Mesenchymal stem cell (in vitro differentiated cells and primary cell): ENCODE measurements at regions not wholly inside any gene's neighbourhood (a gene's known extent, or its start where the extent isn't known, plus 50 kb on each side); places are given as distances from the start of the nearest gene placed in this dataset.

ENCODE experiments used
- DNase-seq: peaks from one replicate; pipeline ENCODE4 v3.0.0-alpha.2; 2013
- H2AFZ ChIP-seq: one replicate; pipeline ENCODE4 v1.6.1; 2013; ENCODE audit warnings: low read depth, mild to moderate bottlenecking, control low read depth, inconsistent platforms, low read length, moderate library complexity
- H2AK5ac ChIP-seq: 2 replicates; pipeline ENCODE4 v1.6.1; 2013; ENCODE audit warnings: low read length, moderate library complexity, mild to moderate bottlenecking, inconsistent platforms; ENCODE audit not compliant: severe bottlenecking
- H2BK120ac ChIP-seq: one replicate; pipeline ENCODE4 v1.6.1; 2013; ENCODE audit warnings: low read depth, mild to moderate bottlenecking, inconsistent platforms, low read length, moderate library complexity
- H2BK12ac ChIP-seq, 2 experiments: one replicate each; pipeline ENCODE4 v1.6.1; 2013; ENCODE audit warnings: inconsistent platforms in 2 of 2, low read length in 2 of 2, mild to moderate bottlenecking in 2 of 2, moderate library complexity in 2 of 2, control low read depth in 1 of 2
- H2BK15ac ChIP-seq: one replicate; pipeline ENCODE4 v1.6.1; 2013; ENCODE audit warnings: mild to moderate bottlenecking, low read depth, inconsistent platforms; ENCODE audit not compliant: poor library complexity, severe bottlenecking
- H2BK5ac ChIP-seq: 2 replicates; pipeline ENCODE4 v1.6.1; 2013; ENCODE audit warnings: low read depth, mild to moderate bottlenecking, low read length, control low read depth, inconsistent platforms; ENCODE audit not compliant: poor library complexity, severe bottlenecking
- H3K14ac ChIP-seq, 2 experiments: one replicate each; pipeline ENCODE4 v1.6.1; 2013; ENCODE audit warnings: inconsistent platforms in 2 of 2, low read length in 2 of 2, control low read depth in 1 of 2, mild to moderate bottlenecking in 1 of 2, moderate library complexity in 1 of 2
- H3K18ac ChIP-seq, 2 experiments: one replicate each; pipeline ENCODE4 v1.6.1; 2013; ENCODE audit warnings: inconsistent platforms in 2 of 2, low read length in 2 of 2, control low read depth in 1 of 2, low read depth in 1 of 2, mild to moderate bottlenecking in 1 of 2
- H3K23ac ChIP-seq, 2 experiments: one replicate each; pipeline ENCODE4 v1.6.1; 2013; ENCODE audit warnings: inconsistent platforms in 2 of 2, low read length in 2 of 2, mild to moderate bottlenecking in 2 of 2, moderate library complexity in 2 of 2, control low read depth in 1 of 2
- H3K27ac ChIP-seq: 2 replicates; pipeline ENCODE4 v1.5.1; 2013; ENCODE audit warnings: mild to moderate bottlenecking, moderate library complexity, low read length, control low read depth, inconsistent platforms; ENCODE audit not compliant: poor library complexity, severe bottlenecking
- H3K27me3 ChIP-seq, 2 experiments: 2 replicates each; pipeline versions ENCODE4 v1.6.1 to v1.7.0; 2013; ENCODE audit warnings: low read length in 2 of 2, mild to moderate bottlenecking in 2 of 2, moderate library complexity in 2 of 2, control low read depth in 1 of 2, inconsistent platforms in 1 of 2; ENCODE audit not compliant: control insufficient read depth in 1 of 2, insufficient read depth in 1 of 2
- H3K36me3 ChIP-seq, 2 experiments: 2 replicates each; pipeline versions ENCODE4 v1.6.1 to v1.7.0; 2013; ENCODE audit warnings: low read length in 2 of 2, control low read depth in 1 of 2, inconsistent platforms in 1 of 2, low read depth in 1 of 2, mild to moderate bottlenecking in 1 of 2; ENCODE audit not compliant: insufficient read depth in 2 of 2, control insufficient read depth in 1 of 2
- H3K4ac ChIP-seq, 2 experiments: one replicate each; pipeline ENCODE4 v1.6.1; 2013; ENCODE audit warnings: inconsistent platforms in 2 of 2, low read length in 2 of 2, mild to moderate bottlenecking in 2 of 2, moderate library complexity in 2 of 2, control low read depth in 1 of 2, low read depth in 1 of 2
- H3K4me1 ChIP-seq: 2 replicates; pipeline ENCODE4 v1.6.1; 2013; ENCODE audit warnings: low read depth, low read length, control low read depth; ENCODE audit not compliant: control insufficient read depth, insufficient read depth
- H3K4me2 ChIP-seq: 2 replicates; pipeline ENCODE4 v1.6.1; 2013; ENCODE audit warnings: low read length, mild to moderate bottlenecking, inconsistent platforms; ENCODE audit not compliant: poor library complexity, severe bottlenecking
- H3K4me3 ChIP-seq, 2 experiments: 2 replicates each; pipeline versions ENCODE4 v1.5.1 to v1.7.0; 2013; ENCODE audit warnings: low read length in 2 of 2, mild to moderate bottlenecking in 2 of 2, control low read depth in 1 of 2, low read depth in 1 of 2; ENCODE audit not compliant: insufficient read depth in 1 of 2
- H3K79me1 ChIP-seq: replicated peaks from 2 replicates; pipeline ENCODE4 v1.6.1; 2013; ENCODE audit warnings: mild to moderate bottlenecking, control low read depth, low read length, inconsistent platforms; ENCODE audit not compliant: poor library complexity, severe bottlenecking
- H3K9ac ChIP-seq: 2 replicates; pipeline ENCODE4 v1.7.0; 2013; ENCODE audit warnings: mild to moderate bottlenecking, low read length, moderate library complexity
- H3K9me3 ChIP-seq: 2 replicates; pipeline ENCODE4 v1.7.0; 2013; ENCODE audit warnings: mild to moderate bottlenecking, low read length; ENCODE audit not compliant: control insufficient read depth
- H4K8ac ChIP-seq: one replicate; pipeline ENCODE4 v1.6.1; 2013; ENCODE audit warnings: inconsistent platforms, mild to moderate bottlenecking, low read length, moderate library complexity
- H4K91ac ChIP-seq: one replicate; pipeline ENCODE4 v1.6.1; 2013; ENCODE audit warnings: mild to moderate bottlenecking, low read length, inconsistent platforms
- WGBS: methylation state at CpG from one replicate; pipeline ENCODE4 v1.1.7; 2013; ENCODE audit warnings: mixed read lengths; 5-methylcytosine and 5-hydroxymethylcytosine counted together

- no peak overlapping the region for H2BK12ac ChIP-seq
- no peaks in the 10 kb centered on the region for H3K9me3 ChIP-seq
- 32% methylated on average over 5 of the region's 7 CpGs for WGBS
- H3K4me1 ChIP-seq: peaks cover 1% of the 10 kb centered on the region
- H3K4me3 ChIP-seq: peak overlapping the region in 1 of 2 experiments; percentile 3
- H3K18ac ChIP-seq: no peak overlapping the region
- no peak overlapping the region for H3K23ac ChIP-seq
- H2AFZ ChIP-seq: no peak overlapping the region
- H2AK5ac ChIP-seq: no peak overlapping the region
- no peak overlapping the region for H2BK5ac ChIP-seq
- no peaks in the 10 kb centered on the region for H3K27me3 ChIP-seq
- peak overlapping the region; percentile 59 for H3K9ac ChIP-seq
- H3K4me2 ChIP-seq: no peak overlapping the region
- H3K79me1 ChIP-seq: no peaks in the 10 kb centered on the region
- no peak overlapping the region for H3K14ac ChIP-seq
- DNase-seq: peak; percentile 87
- H2BK120ac ChIP-seq: no peak overlapping the region
- H3K4ac ChIP-seq: no peak overlapping the region
- H4K91ac ChIP-seq: no peak overlapping the region
- H3K27ac ChIP-seq: no peak overlapping the region
- no peak overlapping the region for H2BK15ac ChIP-seq
- no peaks in the 10 kb centered on the region for H3K36me3 ChIP-seq
- no peak overlapping the region for H4K8ac ChIP-seq
These were observed 450.0 kb downstream of the ANKRD50 start for GRCh38 chr4:124262211-124263179.

GRCh38 chr4:124265701-124266100, 446.8 kb downstream of the ANKRD50 start:
- no peaks in the 10 kb centered on the region for H3K79me1 ChIP-seq
- H3K4ac ChIP-seq: no peak overlapping the region
- no peak overlapping the region for H3K4me3 ChIP-seq

GRCh38 chr4:124266721-124267120, 445.8 kb downstream of the ANKRD50 start:
- Histone ChIP-seq H3K23ac (no peak overlapping the region), H3K27me3 (no peaks in the 10 kb centered on the region), H3K18ac (no peak overlapping the region), H3K4ac (no peak overlapping the region), H2BK12ac (no peak overlapping the region), H3K4me3 (no peak overlapping the region), H3K79me1 (no peaks in the 10 kb centered on the region), H2BK15ac (no peak overlapping the region), H2AK5ac (no peak overlapping the region), H2BK5ac (no peak overlapping the region), H3K27ac (no peak overlapping the region), H4K91ac (no peak overlapping the region), H4K8ac (no peak overlapping the region), H3K9me3 (no peaks in the 10 kb centered on the region), H3K4me1 (peaks cover 1% of the 10 kb centered on the region), H3K36me3 (no peaks in the 10 kb centered on the region), H2BK120ac (no peak overlapping the region), H3K4me2 (no peak overlapping the region), H3K9ac (no peak overlapping the region), H2AFZ (no peak overlapping the region), H3K14ac (no peak overlapping the region)
- 100% methylated on average over 2 of the region's 3 CpGs for WGBS
- no peak for DNase-seq

More at GRCh38 chr4:124265701-124266100, 446.8 kb downstream of the ANKRD50 start:
- no peak overlapping the region for H3K9ac ChIP-seq
- no peak overlapping the region for H2AK5ac ChIP-seq
- H3K4me2 ChIP-seq: no peak overlapping the region
- H3K23ac ChIP-seq: no peak overlapping the region
- no CpG with 5 or more reads among the region's 1 CpG for WGBS
- no peak overlapping the region for H2BK12ac ChIP-seq
- no peak overlapping the region for H2BK5ac ChIP-seq
- no peaks in the 10 kb centered on the region for H3K27me3 ChIP-seq
- no peaks in the 10 kb centered on the region for H3K36me3 ChIP-seq
- no peak overlapping the region for H2AFZ ChIP-seq
- no peak overlapping the region for H4K91ac ChIP-seq
- no peak overlapping the region for H3K14ac ChIP-seq
- H2BK120ac ChIP-seq: no peak overlapping the region
- H3K9me3 ChIP-seq: no peaks in the 10 kb centered on the region
- peaks cover 1% of the 10 kb centered on the region for H3K4me1 ChIP-seq
- H3K18ac ChIP-seq: no peak overlapping the region
- no peak overlapping the region for H2BK15ac ChIP-seq
- H4K8ac ChIP-seq: no peak overlapping the region
- no peak for DNase-seq
- no peak overlapping the region for H3K27ac ChIP-seq

GRCh38 chr4:124276461-124276860, 436.1 kb downstream of the ANKRD50 start:
- Histone ChIP-seq H3K4me1 (no peaks in the 10 kb centered on the region), H3K4me3 (no peak overlapping the region), H4K8ac (no peak overlapping the region), H2BK12ac (no peak overlapping the region), H3K18ac (no peak overlapping the region), H2AFZ (no peak overlapping the region), H2BK15ac (no peak overlapping the region), H3K27ac (no peak overlapping the region), H2BK5ac (no peak overlapping the region), H3K4me2 (no peak overlapping the region), H3K4ac (no peak overlapping the region), H3K36me3 (no peaks in the 10 kb centered on the region), H2AK5ac (no peak overlapping the region), H4K91ac (no peak overlapping the region), H3K9me3 (no peaks in the 10 kb centered on the region), H3K23ac (no peak overlapping the region), H3K14ac (no peak overlapping the region), H3K9ac (no peak overlapping the region), H2BK120ac (no peak overlapping the region), H3K27me3 (no peaks in the 10 kb centered on the region), H3K79me1 (no peaks in the 10 kb centered on the region)
- no peak for DNase-seq
